ENCODE measurements at regions not wholly inside any gene's neighbourhood (a gene's known extent, or its start where the extent isn't known, plus 50 kb on each side); places are given as distances from the start of the nearest gene placed in this dataset.

GRCh38 chr3:72227486-72228070 lies 442.6 kb upstream of the PROK2 start:
- no peak for FAIRE-seq
- H3K9me3 Mint-ChIP-seq (ENCODE audit: unreplicated experiment), result peaks cover 27% of the 10 kb centered on the region

GRCh38 chr3:72224804-72225509 lies 440.0 kb upstream of the PROK2 start:
- Histone ChIP-seq H3K4me3 (ENCODE audit: insufficient read depth, low read depth, low read length) (no peak overlapping the region), H4K20me1 (ENCODE audit: insufficient read depth, low read length) (no peaks in the 10 kb centered on the region), H3K4me1 (ENCODE audit: insufficient read depth, low read length) (no peaks in the 10 kb centered on the region), H2AFZ (ENCODE audit: low read depth, low read length) (no peak overlapping the region), H3K36me3 (ENCODE audit: insufficient read depth, low read length) (no peaks in the 10 kb centered on the region), H3K79me2 (ENCODE audit: insufficient read depth, low read length) (no peaks in the 10 kb centered on the region), H3K27me3 (ENCODE audit: insufficient read depth, low read length) (peaks cover 16% of the 10 kb centered on the region), H3K27ac (ENCODE audit: low read depth, low read length) (no peak overlapping the region), H3K9me3 (ENCODE audit: insufficient read depth, low read depth, low read length) (peaks cover 8% of the 10 kb centered on the region), H3K4me2 (ENCODE audit: low read length) (no peak overlapping the region), H3K9ac (ENCODE audit: low read length) (no peak overlapping the region)
- no peaks in the 10 kb centered on the region for H3K36me3 Mint-ChIP-seq (ENCODE audit: low read depth, unreplicated experiment)
- FAIRE-seq, result no peak
- H3K4me3 Mint-ChIP-seq (ENCODE audit: unreplicated experiment), result no peak overlapping the region
- H3K4me1 Mint-ChIP-seq (ENCODE audit: low read depth, unreplicated experiment), result no peaks in the 10 kb centered on the region
- DNase-seq (ENCODE audit: low read depth), result no peak
- H3K27ac Mint-ChIP-seq (ENCODE audit: unreplicated experiment), result no peak overlapping the region
- peaks cover 21% of the 10 kb centered on the region for H3K27me3 Mint-ChIP-seq (ENCODE audit: low read depth, unreplicated experiment)
- peaks cover 23% of the 10 kb centered on the region for H3K9me3 Mint-ChIP-seq (ENCODE audit: unreplicated experiment)
- TF ChIP-seq EZH2 (IDR thresholded peaks at IDR 0.05; ENCODE audit: insufficient read depth, low read length) (no peak), CTCF (IDR thresholded peaks at IDR 0.05; ENCODE audit: insufficient read depth, low read depth, low read length) (no peak)

More at GRCh38 chr3:72227486-72228070, 442.6 kb upstream of the PROK2 start:
- Histone ChIP-seq H2AFZ (ENCODE audit: low read depth, low read length) (no peak overlapping the region), H3K79me2 (ENCODE audit: insufficient read depth, low read length) (no peaks in the 10 kb centered on the region), H3K27ac (ENCODE audit: low read depth, low read length) (no peak overlapping the region), H3K4me1 (ENCODE audit: insufficient read depth, low read length) (no peaks in the 10 kb centered on the region), H3K4me3 (ENCODE audit: insufficient read depth, low read depth, low read length) (no peak overlapping the region), H3K36me3 (ENCODE audit: insufficient read depth, low read length) (no peaks in the 10 kb centered on the region), H3K4me2 (ENCODE audit: low read length) (no peak overlapping the region), H3K9me3 (ENCODE audit: insufficient read depth, low read depth, low read length) (peaks cover 8% of the 10 kb centered on the region), H4K20me1 (ENCODE audit: insufficient read depth, low read length) (no peaks in the 10 kb centered on the region), H3K9ac (ENCODE audit: low read length) (no peak overlapping the region), H3K27me3 (ENCODE audit: insufficient read depth, low read length) (peaks cover 26% of the 10 kb centered on the region)
- DNase-seq (ENCODE audit: low read depth), result no peak
- TF ChIP-seq EZH2 (IDR thresholded peaks at IDR 0.05; ENCODE audit: insufficient read depth, low read length), result no peak
- no peak for TF ChIP-seq CTCF (IDR thresholded peaks at IDR 0.05; ENCODE audit: insufficient read depth, low read depth, low read length)
- peaks cover 38% of the 10 kb centered on the region for H3K27me3 Mint-ChIP-seq (ENCODE audit: low read depth, unreplicated experiment)
- H3K27ac Mint-ChIP-seq (ENCODE audit: unreplicated experiment), result no peak overlapping the region
- H3K4me1 Mint-ChIP-seq (ENCODE audit: low read depth, unreplicated experiment), result no peaks in the 10 kb centered on the region
- H3K36me3 Mint-ChIP-seq (ENCODE audit: low read depth, unreplicated experiment), result peaks cover 8% of the 10 kb centered on the region
- no peak overlapping the region for H3K4me3 Mint-ChIP-seq (ENCODE audit: unreplicated experiment)

GRCh38 chr3:72223628-72224027 lies 438.7 kb upstream of the PROK2 start:
- H3K27me3 ChIP-seq (ENCODE audit: insufficient read depth, low read length), result peaks cover 6% of the 10 kb centered on the region
- no peaks in the 10 kb centered on the region for H4K20me1 ChIP-seq (ENCODE audit: insufficient read depth, low read length)
- no peaks in the 10 kb centered on the region for H3K4me1 ChIP-seq (ENCODE audit: insufficient read depth, low read length)
- H3K36me3 ChIP-seq (ENCODE audit: insufficient read depth, low read length), result no peaks in the 10 kb centered on the region
- H3K4me1 Mint-ChIP-seq (ENCODE audit: low read depth, unreplicated experiment), result no peaks in the 10 kb centered on the region
- no peak overlapping the region for H2AFZ ChIP-seq (ENCODE audit: low read depth, low read length)
- no peaks in the 10 kb centered on the region for H3K36me3 Mint-ChIP-seq (ENCODE audit: low read depth, unreplicated experiment)
- no peak overlapping the region for H3K4me3 ChIP-seq (ENCODE audit: insufficient read depth, low read depth, low read length)
- H3K27ac ChIP-seq (ENCODE audit: low read depth, low read length), result no peak overlapping the region
- peaks cover 8% of the 10 kb centered on the region for H3K9me3 ChIP-seq (ENCODE audit: insufficient read depth, low read depth, low read length)
- peaks cover 23% of the 10 kb centered on the region for H3K9me3 Mint-ChIP-seq (ENCODE audit: unreplicated experiment)
- H3K27me3 Mint-ChIP-seq (ENCODE audit: low read depth, unreplicated experiment), result peaks cover 12% of the 10 kb centered on the region
- FAIRE-seq (no peak), DNase-seq (ENCODE audit: low read depth) (no peak)
- H3K27ac Mint-ChIP-seq (ENCODE audit: unreplicated experiment), result no peak overlapping the region
- H3K4me3 Mint-ChIP-seq (ENCODE audit: unreplicated experiment), result no peak overlapping the region
- no peak overlapping the region for H3K4me2 ChIP-seq (ENCODE audit: low read length)
- H3K9ac ChIP-seq (ENCODE audit: low read length), result no peak overlapping the region
- TF ChIP-seq CTCF (IDR thresholded peaks at IDR 0.05; ENCODE audit: insufficient read depth, low read depth, low read length), result no peak
- no peaks in the 10 kb centered on the region for H3K79me2 ChIP-seq (ENCODE audit: insufficient read depth, low read length)

Measured in astrocyte (in vitro differentiated cells and primary cell).